H9 (cell line): ENCODE measurements at regions not wholly inside any gene's neighbourhood (a gene's known extent, or its start where the extent isn't known, plus 50 kb on each side); places are given as distances from the start of the nearest gene placed in this dataset.

ENCODE experiments used
- DNase-seq: peaks from one replicate; pipeline ENCODE4 v3.0.0-alpha.2; 2017
- H2AFZ ChIP-seq: one replicate; pipeline ENCODE4 v1.6.1; 2013; ENCODE audit warnings: mild to moderate bottlenecking, low read length, control low read depth, moderate library complexity
- H2AK5ac ChIP-seq: 2 replicates; pipeline ENCODE4 v1.6.1; 2013; ENCODE audit warnings: low read length, control low read depth, mixed read lengths; ENCODE audit not compliant: insufficient read length
- H2BK120ac ChIP-seq: one replicate; pipeline ENCODE4 v1.6.1; 2013; ENCODE audit warnings: low read depth, mild to moderate bottlenecking, low read length, control low read depth, inconsistent platforms; ENCODE audit not compliant: poor library complexity, severe bottlenecking
- H2BK12ac ChIP-seq: 2 replicates; pipeline ENCODE4 v1.6.1; 2013; ENCODE audit warnings: low read length, control low read depth, mixed read lengths, low read depth; ENCODE audit not compliant: insufficient read length
- H2BK15ac ChIP-seq: 2 replicates; pipeline ENCODE4 v1.6.1; 2013; ENCODE audit warnings: low read depth, low read length, control low read depth
- H2BK20ac ChIP-seq: one replicate; pipeline ENCODE4 v1.6.1; 2013; ENCODE audit warnings: low read depth, mild to moderate bottlenecking, low read length, control low read depth, inconsistent platforms; ENCODE audit not compliant: poor library complexity, severe bottlenecking
- H2BK5ac ChIP-seq: 2 replicates; pipeline ENCODE4 v1.6.1; 2013; ENCODE audit warnings: low read length, control low read depth, mixed read lengths; ENCODE audit not compliant: insufficient read length
- H3K14ac ChIP-seq: 2 replicates; pipeline ENCODE4 v1.6.1; 2013; ENCODE audit warnings: low read length, control low read depth; ENCODE audit not compliant: insufficient read depth
- H3K18ac ChIP-seq: 2 replicates; pipeline ENCODE4 v1.6.1; 2013; ENCODE audit warnings: low read depth, mild to moderate bottlenecking, mixed read lengths, low read length, control low read depth; ENCODE audit not compliant: insufficient read length
- H3K23ac ChIP-seq: 2 replicates; pipeline ENCODE4 v1.6.1; 2013; ENCODE audit warnings: low read length, control low read depth, mixed read lengths, low read depth; ENCODE audit not compliant: insufficient read length
- H3K23me2 ChIP-seq: 2 replicates; pipeline ENCODE4 v1.6.1; 2013; ENCODE audit warnings: low read depth, mild to moderate bottlenecking, mixed read lengths, low read length, control low read depth; ENCODE audit not compliant: insufficient read length, poor library complexity, severe bottlenecking
- H3K27ac ChIP-seq: 2 replicates; pipeline ENCODE4 v1.5.1; 2013; ENCODE audit warnings: low read length, control low read depth, mixed read lengths, low read depth; ENCODE audit not compliant: insufficient read length
- H3K27me3 ChIP-seq: 2 replicates; pipeline ENCODE4 v1.6.1; 2013; ENCODE audit warnings: low read length, control low read depth, inconsistent platforms; ENCODE audit not compliant: insufficient read depth
- H3K4ac ChIP-seq: 2 replicates; pipeline ENCODE4 v1.6.1; 2013; ENCODE audit warnings: low read depth, mild to moderate bottlenecking, control low read depth, inconsistent platforms, low read length, moderate library complexity
- H3K4me1 ChIP-seq: 2 replicates; pipeline ENCODE4 v1.6.1; 2013; ENCODE audit warnings: low read length, control low read depth, inconsistent platforms; ENCODE audit not compliant: insufficient read depth
- H3K4me2 ChIP-seq: 2 replicates; pipeline ENCODE4 v1.6.1; 2013; ENCODE audit warnings: low read length, control low read depth, mixed read lengths; ENCODE audit not compliant: insufficient read length, insufficient read depth
- H3K56ac ChIP-seq: 2 replicates; pipeline ENCODE4 v1.6.1; 2013; ENCODE audit warnings: low read depth, mild to moderate bottlenecking, mixed read lengths, low read length, control low read depth; ENCODE audit not compliant: insufficient read length
- H3K79me1 ChIP-seq: 2 replicates; pipeline ENCODE4 v1.6.1; 2013; ENCODE audit warnings: low read depth, mild to moderate bottlenecking, moderate library complexity, low read length, control low read depth, inconsistent platforms; ENCODE audit not compliant: insufficient read depth, poor library complexity, severe bottlenecking
- H3K79me2 ChIP-seq: 2 replicates; pipeline ENCODE4 v1.6.1; 2013; ENCODE audit warnings: low read length, control low read depth, inconsistent platforms; ENCODE audit not compliant: insufficient read depth
- H3K9ac ChIP-seq: 2 replicates; pipeline ENCODE4 v1.6.1; 2013; ENCODE audit warnings: low read length, control low read depth, mixed read lengths; ENCODE audit not compliant: insufficient read length; ENCODE audit errors: extremely low read depth
- H3K9me3 ChIP-seq: one replicate; pipeline ENCODE4 v1.6.1; 2013; ENCODE audit warnings: low read depth, low read length, inconsistent platforms; ENCODE audit not compliant: control insufficient read depth
- H3T11ph ChIP-seq: one replicate; pipeline ENCODE4 v1.6.1; 2013; ENCODE audit warnings: mild to moderate bottlenecking, low read length, control low read depth, inconsistent platforms
- H4K20me1 ChIP-seq: one replicate; pipeline ENCODE4 v1.6.1; 2013; ENCODE audit not compliant: control insufficient read depth, insufficient read length, insufficient read depth
- H4K5ac ChIP-seq: 2 replicates; pipeline ENCODE4 v1.6.1; 2013; ENCODE audit warnings: low read depth, mild to moderate bottlenecking, mixed read lengths, low read length, control low read depth; ENCODE audit not compliant: insufficient read length
- H4K8ac ChIP-seq: replicated peaks from 2 replicates; pipeline ENCODE4 v1.6.1; 2013; ENCODE audit warnings: low read length, control low read depth, mixed read lengths, low read depth; ENCODE audit not compliant: insufficient read length
- H4K91ac ChIP-seq: 2 replicates; pipeline ENCODE4 v1.6.1; 2013; ENCODE audit warnings: low read depth, mild to moderate bottlenecking, moderate library complexity, mixed read lengths, low read length, control low read depth; ENCODE audit not compliant: insufficient read length
- H3K27ac Mint-ChIP-seq, 3 experiments: 2 replicates in 2 of 3; 3 replicates in 1 of 3; pipeline ENCODE4 v1.8.0; 2020 to 2021; ENCODE audit warnings: mixed read lengths in 3 of 3, mild to moderate bottlenecking in 1 of 3, moderate library complexity in 1 of 3
- H3K27me3 Mint-ChIP-seq: 2 replicates; pipeline ENCODE4 v1.8.0; 2021; ENCODE audit warnings: low read depth, mild to moderate bottlenecking, moderate library complexity, mixed read lengths
- H3K36me3 Mint-ChIP-seq, 3 experiments: 2 replicates in 2 of 3; 3 replicates in 1 of 3; pipeline ENCODE4 v1.8.0; 2020 to 2021; ENCODE audit warnings: low read depth in 3 of 3, mixed read lengths in 3 of 3; ENCODE audit not compliant: insufficient read depth in 1 of 3
- H3K4me1 Mint-ChIP-seq, 2 experiments: 2 replicates each; pipeline ENCODE4 v1.8.0; 2020; ENCODE audit warnings: mixed read lengths in 2 of 2
- H3K4me3 Mint-ChIP-seq, 2 experiments: 2 replicates in 1 of 2; 3 replicates in 1 of 2; pipeline ENCODE4 v1.8.0; 2020 to 2021; ENCODE audit warnings: mild to moderate bottlenecking in 2 of 2, mixed read lengths in 2 of 2, moderate library complexity in 1 of 2
- H3K9me3 Mint-ChIP-seq, 2 experiments: 2 replicates in 1 of 2; 3 replicates in 1 of 2; pipeline ENCODE4 v1.8.0; 2020; ENCODE audit warnings: mild to moderate bottlenecking in 2 of 2, mixed read lengths in 2 of 2, moderate library complexity in 1 of 2
- CTCF ChIP-seq: fragments of 200-600 bp; sonication (generic); conservative IDR thresholded peaks from 3 replicates; pipeline ENCODE4 v1.8.0; 2021; ENCODE audit warnings: antibody characterized with exemption, mild to moderate bottlenecking
- WGBS: extraction: QIAGEN DNeasy Blood & Tissue Kit; methylation state at CpG from one replicate; pipeline ENCODE4 v1.1.7; 2013; ENCODE audit warnings: missing lambda C conversion rate, low lambda C conversion rate, mixed read lengths; ENCODE audit not compliant: insufficient read length; ENCODE audit errors: extremely low coverage; 5-methylcytosine and 5-hydroxymethylcytosine counted together

GRCh38 chr13:89923052-89923451 lies 1424.4 kb upstream of the MIR17HG start:
- H2BK12ac ChIP-seq = no peak overlapping the region

More at GRCh38 chr13:89923052-89923451, 1424.4 kb upstream of the MIR17HG start:
- H3K18ac ChIP-seq = no peak overlapping the region
- DNase-seq = no peak
- no peak overlapping the region for H4K91ac ChIP-seq
- H3K79me2 ChIP-seq = no peaks in the 10 kb centered on the region
- peaks cover 5 to 7% of the 10 kb centered on the region in 2 experiments for H3K4me1 Mint-ChIP-seq
- no peak overlapping the region for H2AFZ ChIP-seq
- no peak overlapping the region for H3K4ac ChIP-seq
- H3K4me2 ChIP-seq = no peak overlapping the region
- no peak overlapping the region for H4K8ac ChIP-seq
- no peak overlapping the region for H3K9ac ChIP-seq
- H3K56ac ChIP-seq = no peak overlapping the region
- no peaks in the 10 kb centered on the region for H3K27me3 Mint-ChIP-seq
- H2BK5ac ChIP-seq = no peak overlapping the region
- H2BK20ac ChIP-seq = no peak overlapping the region
- no peak overlapping the region for H2BK120ac ChIP-seq
- H2BK15ac ChIP-seq = no peak overlapping the region
- no peaks in the 10 kb centered on the region for H3K9me3 Mint-ChIP-seq
- H3K79me1 ChIP-seq = no peaks in the 10 kb centered on the region
- H3K23ac ChIP-seq = no peak overlapping the region
- H3K4me1 ChIP-seq = no peaks in the 10 kb centered on the region
- no peaks in the 10 kb centered on the region for H3K27me3 ChIP-seq
- peak overlapping the region in 1 of 3 experiments; percentile 38; a peak in 2 of 7 replicates for H3K27ac Mint-ChIP-seq
- H3K9me3 ChIP-seq = no peaks in the 10 kb centered on the region
- H4K20me1 ChIP-seq = no peaks in the 10 kb centered on the region
- H3K27ac ChIP-seq = no peak overlapping the region
- no peak overlapping the region for H3T11ph ChIP-seq
- H3K14ac ChIP-seq = no peak overlapping the region
- TF ChIP-seq CTCF = no peak
- H3K4me3 Mint-ChIP-seq = no peak overlapping the region
- no peaks in the 10 kb centered on the region for H3K23me2 ChIP-seq
- no CpG with 5 or more reads among the region's 2 CpGs for WGBS
- H4K5ac ChIP-seq = no peak overlapping the region
- H2AK5ac ChIP-seq = no peak overlapping the region
- H3K36me3 Mint-ChIP-seq = no peaks in the 10 kb centered on the region
